HepG2 (cell line): ENCODE measurements at regions not wholly inside any gene's neighbourhood (a gene's known extent, or its start where the extent isn't known, plus 50 kb on each side); places are given as distances from the start of the nearest gene placed in this dataset.
A peak's percentile ranks its signal among the peaks of the same experiment; 100 is the strongest.

Experiments used
- ATAC-seq: fragments of 200-7000 bp; cut with Tn5 transposase; 3 replicates; pipeline ENCODE4 v1.9.1; 2020; ENCODE audit warnings: mild to moderate bottlenecking, moderate library complexity
- BruUV-seq: library from RNA; stranded (reverse); fragments of 400-500 nt; replicated peaks from 2 replicates; lab custom pipeline; 2021; lab: Mats Ljungman, UMichigan
- CTCF ChIA-PET: fragments of 300-600 bp; formaldehyde crosslinking; extraction: SDS; loops from one replicate; lab custom pipeline; 2021; ENCODE audit warnings: low total read pairs, inconsistent platforms, low intra/inter-chr PET ratio; lab: Yijun Ruan, JAX
- POLR2A ChIA-PET: fragments of 350-600 bp; sonication (Branson Sonifier 250); formaldehyde crosslinking; loops from one replicate; lab custom pipeline; 2020; ENCODE audit warnings: antibody characterized with exemption, inconsistent platforms; lab: Yijun Ruan, JAX
- DNase-seq: peaks from one replicate; pipeline ENCODE4 v3.0.0-alpha.2; 2015; ENCODE audit warnings: low spot score
- FAIRE-seq: peaks from 3 replicates; lab custom pipeline; 2011; peaks lifted over from hg19 to GRCh38; lab: Jason Lieb, UNC
- H2AFZ ChIP-seq: one replicate; pipeline ENCODE4 v1.6.1; 2011; ENCODE audit warnings: low read length, inconsistent platforms
- H3K27ac ChIP-seq: fragments of 300-600 bp; 3 replicates; pipeline ENCODE4 v1.8.0; 2011; ENCODE audit warnings: mixed run types, mild to moderate bottlenecking, mixed read lengths, low read length, inconsistent platforms; ENCODE audit not compliant: insufficient read depth; ENCODE audit errors: extremely low read length
- H3K27me3 ChIP-seq, 2 experiments: fragments of 200-600 bp in 1 of 2; 2 replicates in 1 of 2; 3 replicates in 1 of 2; pipeline versions ENCODE4 v1.6.0 to v1.8.0; 2011; ENCODE audit warnings: low read length in 2 of 2, mild to moderate bottlenecking in 2 of 2, moderate library complexity in 2 of 2, inconsistent platforms in 1 of 2; ENCODE audit not compliant: insufficient read depth in 2 of 2, control insufficient read depth in 1 of 2
- H3K36me3 ChIP-seq, 2 experiments: fragments of 200-600 bp in 1 of 2; replicated peaks in 1 of 2; 2 replicates in 1 of 2; 3 replicates in 1 of 2; pipeline versions ENCODE4 v1.5.1 to v1.8.0; 2011; ENCODE audit warnings: low read length in 2 of 2, inconsistent platforms in 1 of 2; ENCODE audit not compliant: insufficient read depth in 2 of 2, control insufficient read depth in 1 of 2
- H3K4me1 ChIP-seq: 2 replicates; pipeline ENCODE4 v1.5.1; 2012; ENCODE audit warnings: low read length, inconsistent platforms; ENCODE audit not compliant: insufficient read depth
- H3K4me2 ChIP-seq: 2 replicates; pipeline ENCODE4 v1.6.0; 2011; ENCODE audit warnings: low read depth, low read length, inconsistent platforms
- H3K4me3 ChIP-seq, 3 experiments: fragments of 200-600 bp in 1 of 3; sonication (generic), shearing (Covaris generic) in 1 of 3; replicated peaks in 1 of 3; 2 replicates each; pipeline ENCODE4 v1.5.1; 2011 to 2016; ENCODE audit warnings: low read length in 3 of 3, inconsistent platforms in 2 of 3, low read depth in 2 of 3, mild to moderate bottlenecking in 2 of 3, control low read depth in 1 of 3, mixed read lengths in 1 of 3; ENCODE audit not compliant: insufficient read depth in 1 of 3
- H3K79me2 ChIP-seq: one replicate; pipeline ENCODE4 v1.6.1; 2011; ENCODE audit warnings: low read length, inconsistent platforms; ENCODE audit not compliant: insufficient read depth
- H3K9ac ChIP-seq: 2 replicates; pipeline ENCODE4 v1.6.0; 2011; ENCODE audit warnings: mild to moderate bottlenecking, low read depth, low read length, inconsistent platforms; ENCODE audit not compliant: insufficient read depth
- H3K9me3 ChIP-seq: 2 replicates; pipeline ENCODE4 v1.5.1; 2012; ENCODE audit warnings: mild to moderate bottlenecking, low read length
- H4K20me1 ChIP-seq: 2 replicates; pipeline ENCODE4 v1.6.0; 2011; ENCODE audit warnings: inconsistent platforms, mild to moderate bottlenecking, low read length, moderate library complexity; ENCODE audit not compliant: insufficient read depth
- CBFB ChIP-seq: sonication (generic); formaldehyde crosslinking; IDR thresholded peaks from 2 replicates; pipeline ENCODE4 v1.4.0; 2020; ENCODE audit warnings: missing genetic modification reagents
- CEBPZ ChIP-seq: IDR thresholded peaks from 2 replicates; pipeline ENCODE4 v1.6.1; 2012; ENCODE audit warnings: low read length, improper control_type of control experiment
- NR3C1 ChIP-seq: sonication (generic); formaldehyde crosslinking; IDR thresholded peaks from 2 replicates; pipeline ENCODE4 v1.4.0; 2020; ENCODE audit warnings: missing genetic modification reagents
- PBX2 ChIP-seq: IDR thresholded peaks from 2 replicates; pipeline ENCODE4 v1.6.1; 2016; ENCODE audit warnings: control low read depth
- PITX1 ChIP-seq: sonication (generic); formaldehyde crosslinking; IDR thresholded peaks from 2 replicates; pipeline ENCODE4 v1.5.1; 2020; ENCODE audit warnings: mild to moderate bottlenecking, missing genetic modification reagents
- RAD21 ChIP-seq: fragments of 450-650 bp; formaldehyde crosslinking; IDR thresholded peaks from 2 replicates; pipeline ENCODE4 v1.5.0; 2020; ENCODE audit warnings: mild to moderate bottlenecking
- RFXAP ChIP-seq: sonication (generic); formaldehyde crosslinking; IDR thresholded peaks from 2 replicates; pipeline ENCODE4 v1.4.0; 2020; ENCODE audit warnings: missing genetic modification reagents, borderline replicate concordance
- RXRA ChIP-seq: sonication (generic); formaldehyde crosslinking; IDR thresholded peaks from 2 replicates; pipeline ENCODE4 v1.5.1; 2020; ENCODE audit warnings: missing genetic modification reagents
- SAP130 ChIP-seq: IDR thresholded peaks from 2 replicates; pipeline ENCODE4 v1.6.1; 2016; ENCODE audit warnings: low read depth
- SMC3 ChIP-seq: IDR thresholded peaks from 2 replicates; pipeline ENCODE4 v1.6.1; 2011; ENCODE audit warnings: low read length, improper control_type of control experiment
- STAG1 ChIP-seq: sonication (generic); formaldehyde crosslinking; IDR thresholded peaks from 2 replicates; pipeline ENCODE4 v1.4.0; 2020; ENCODE audit warnings: missing genetic modification reagents
- TRIM22 ChIP-seq: fragments of 450-650 bp; IDR thresholded peaks from 2 replicates; pipeline ENCODE4 v1.6.1; 2017
- ZBTB1 ChIP-seq: sonication (generic); formaldehyde crosslinking; IDR thresholded peaks from 2 replicates; pipeline ENCODE4 v1.4.0; 2020; ENCODE audit warnings: missing genetic modification reagents, borderline replicate concordance
- ZFP82 ChIP-seq: sonication (generic); formaldehyde crosslinking; IDR thresholded peaks from 2 replicates; pipeline ENCODE4 v1.5.1; 2020; ENCODE audit warnings: mild to moderate bottlenecking, missing genetic modification reagents, borderline replicate concordance
- ZFP91 ChIP-seq: sonication (generic); formaldehyde crosslinking; IDR thresholded peaks from 2 replicates; pipeline ENCODE4 v1.9.0; 2022; ENCODE audit warnings: missing genetic modification reagents, mild to moderate bottlenecking, borderline replicate concordance
- ZNF564 ChIP-seq: sonication (generic); formaldehyde crosslinking; IDR thresholded peaks from 2 replicates; pipeline ENCODE4 v1.8.1; 2023; ENCODE audit warnings: mild to moderate bottlenecking, missing genetic modification reagents
- WGBS: methylation state at CpG from one replicate; pipeline ENCODE4 v1.1.6; 2017; ENCODE audit warnings: low lambda C conversion rate; 5-methylcytosine and 5-hydroxymethylcytosine counted together
- in situ Hi-C: cut with HindIII; loops from 2 replicates; pipeline ENCODE4 v1.10.0; 2017; ENCODE audit warnings: low pct_unique_long_range_greater_than_20kb; ENCODE audit not compliant: extremely low pct_ligation_motif_present
- intact Hi-C: fragments of 100-400 bp; cut with micrococcal nuclease; formaldehyde crosslinking; loops from one replicate; pipeline ENCODE4 v1.10.0; 2022; ENCODE audit not compliant: unreplicated experiment

- CTCF ChIA-PET, result interaction anchor here (1.4 to 1.8 kb wide), 3 partner anchors 167 to 845 kb away, joined by 3 to 15 read pairs (median 14); no protein-coding TSS in a partner anchor
- H4K20me1 ChIP-seq, result no peaks in the 10 kb centered on the region
- no peaks in the 10 kb centered on the region for H3K9me3 ChIP-seq
- ATAC-seq, result peak; percentile 81
- H3K9ac ChIP-seq, result no peak overlapping the region
- FAIRE-seq, result peak; percentile 54
- H3K4me3 ChIP-seq, result no peak overlapping the region
- no peak overlapping the region for H3K27ac ChIP-seq
- H3K4me1 ChIP-seq, result no peaks in the 10 kb centered on the region
- no peaks in the 10 kb centered on the region for H3K36me3 ChIP-seq
- WGBS, result 12% methylated on average over 4 of the region's 4 CpGs
- in situ Hi-C loops (loop anchor here (5.0 kb wide), 1 partner anchor 793 kb away; no protein-coding TSS in a partner anchor), intact Hi-C loops (loop anchor here (1.0 to 5.0 kb wide), 3 partner anchors 167 to 863 kb away; no protein-coding TSS in a partner anchor)
- peak; percentile 62 for DNase-seq
- no peak overlapping the region for H3K4me2 ChIP-seq
- H3K79me2 ChIP-seq, result no peaks in the 10 kb centered on the region
- POLR2A ChIA-PET, result no interaction called here
- H2AFZ ChIP-seq, result no peak overlapping the region
- no peaks in the 10 kb centered on the region for H3K27me3 ChIP-seq
- no TSS peak for BruUV-seq
- no peak for TF ChIP-seq ZFP82 (CRISPR knock-in tag)
- TF ChIP-seq CBFB (CRISPR knock-in tag), result no peak
- peak; percentile 90 for TF ChIP-seq STAG1
- no peak for TF ChIP-seq TRIM22
- peak; percentile 86 for TF ChIP-seq SMC3
- peak; percentile 61 for TF ChIP-seq RAD21 (CRISPR knock-in tag)
- TF ChIP-seq PBX2, result no peak
- TF ChIP-seq CEBPZ, result no peak
- TF ChIP-seq RXRA (CRISPR knock-in tag), result no peak
- no peak for TF ChIP-seq ZFP91
- TF ChIP-seq NR3C1 (CRISPR knock-in tag), result no peak
- no peak for TF ChIP-seq PITX1
- no peak for TF ChIP-seq ZNF564
- TF ChIP-seq RFXAP (CRISPR knock-in tag), result no peak
- TF ChIP-seq ZBTB1 (CRISPR knock-in tag), result no peak
- TF ChIP-seq SAP130, result no peak
Observed at GRCh38 chr4:104860238-104861123, 286.2 kb upstream of the TET2 start.
